Panc1 (cell line): ENCODE measurements at regions not wholly inside any gene's neighbourhood (a gene's known extent, or its start where the extent isn't known, plus 50 kb on each side); places are given as distances from the start of the nearest gene placed in this dataset.

Source experiments
- ATAC-seq: fragments of 200-7000 bp; cut with Tn5 transposase; 2 replicates; pipeline ENCODE4 v1.9.1; 2020; ENCODE audit warnings: mild to moderate bottlenecking, moderate library complexity
- BruUV-seq: library from RNA; stranded (reverse); fragments of 400-500 nt; replicated peaks from 2 replicates; lab custom pipeline; 2021; lab: Mats Ljungman, UMichigan
- CTCF ChIA-PET: fragments of 300-600 bp; sonication (Branson Sonifier 250); formaldehyde crosslinking; loops from one replicate; lab custom pipeline; 2022; ENCODE audit warnings: antibody characterized with exemption; lab: Charles Lee
- POLR2A ChIA-PET: fragments of 300-600 bp; sonication (Branson Sonifier 250); formaldehyde crosslinking; loops from one replicate; lab custom pipeline; 2022; ENCODE audit warnings: antibody characterized with exemption; lab: Charles Lee
- DNase-seq: peaks from one replicate; pipeline ENCODE4 v3.0.0-alpha.2; 2010; ENCODE audit warnings: low read depth, low spot score
- H3K27ac ChIP-seq: 2 replicates; pipeline ENCODE4 v1.5.1; 2011; ENCODE audit warnings: mild to moderate bottlenecking, low read length, inconsistent platforms
- H3K27me3 ChIP-seq: fragments of 200-500 bp; sonication (Bioruptor generic); 2 replicates; pipeline ENCODE4 v1.6.0; 2014; ENCODE audit warnings: low read length, inconsistent platforms; ENCODE audit not compliant: control insufficient read depth, insufficient read depth
- H3K36me3 ChIP-seq: fragments of 200-500 bp; sonication (Bioruptor generic); 2 replicates; pipeline ENCODE4 v1.5.1; 2014; ENCODE audit warnings: inconsistent platforms, mild to moderate bottlenecking, low read length, moderate library complexity; ENCODE audit not compliant: control insufficient read depth, insufficient read depth
- H3K4me1 ChIP-seq: 2 replicates; pipeline ENCODE4 v1.5.1; 2011; ENCODE audit warnings: inconsistent platforms, mild to moderate bottlenecking, low read length, moderate library complexity; ENCODE audit not compliant: control insufficient read depth, insufficient read depth
- H3K4me3 ChIP-seq, 2 experiments: 2 replicates each; pipeline ENCODE4 v1.5.1; 2011 to 2012; ENCODE audit warnings: low read depth in 2 of 2, low read length in 2 of 2, mild to moderate bottlenecking in 2 of 2, inconsistent platforms in 1 of 2, moderate library complexity in 1 of 2
- H3K9me3 ChIP-seq: fragments of 200-500 bp; sonication (Bioruptor generic); 2 replicates; pipeline ENCODE4 v1.5.1; 2014; ENCODE audit warnings: low read depth, mild to moderate bottlenecking, inconsistent platforms, low read length, moderate library complexity; ENCODE audit not compliant: control insufficient read depth, insufficient read depth
- POLR2AphosphoS5 ChIP-seq: IDR thresholded peaks from 2 replicates; pipeline ENCODE4 v1.6.1; 2012; ENCODE audit warnings: mild to moderate bottlenecking, low read depth, low read length, moderate library complexity
- REST ChIP-seq, 2 experiments: IDR thresholded peaks; 2 replicates each; pipeline ENCODE4 v1.6.1; 2011 to 2012; ENCODE audit warnings: low read depth in 2 of 2, control low read depth in 1 of 2, low read length in 1 of 2, mild to moderate bottlenecking in 1 of 2, moderate library complexity in 1 of 2; ENCODE audit not compliant: insufficient read depth in 1 of 2
- SIN3A ChIP-seq: IDR thresholded peaks from 2 replicates; pipeline ENCODE4 v1.6.1; 2012; ENCODE audit warnings: low read depth, mild to moderate bottlenecking, low read length, moderate library complexity, borderline replicate concordance; ENCODE audit not compliant: insufficient read depth
- TCF7L2 ChIP-seq: IDR thresholded peaks from 2 replicates; pipeline ENCODE4 v1.6.1; 2011; ENCODE audit warnings: mild to moderate bottlenecking, low read depth, low read length, inconsistent platforms
- in situ Hi-C: cut with HindIII; loops from 2 replicates; pipeline ENCODE4 v1.10.0; 2016; ENCODE audit warnings: low sequenced_read_pairs, low pct_unique_long_range_greater_than_20kb
- intact Hi-C: fragments of 100-400 bp; cut with micrococcal nuclease; formaldehyde crosslinking; loops from one replicate; pipeline ENCODE4 v1.10.0; 2022; ENCODE audit not compliant: unreplicated experiment
- TF ChIP-seq, protein P1 (sequence below): fragments of 450-650 bp; IDR thresholded peaks from 2 replicates; pipeline ENCODE4 v1.5.1; 2017; ENCODE audit warnings: mild to moderate bottlenecking

DNA sequence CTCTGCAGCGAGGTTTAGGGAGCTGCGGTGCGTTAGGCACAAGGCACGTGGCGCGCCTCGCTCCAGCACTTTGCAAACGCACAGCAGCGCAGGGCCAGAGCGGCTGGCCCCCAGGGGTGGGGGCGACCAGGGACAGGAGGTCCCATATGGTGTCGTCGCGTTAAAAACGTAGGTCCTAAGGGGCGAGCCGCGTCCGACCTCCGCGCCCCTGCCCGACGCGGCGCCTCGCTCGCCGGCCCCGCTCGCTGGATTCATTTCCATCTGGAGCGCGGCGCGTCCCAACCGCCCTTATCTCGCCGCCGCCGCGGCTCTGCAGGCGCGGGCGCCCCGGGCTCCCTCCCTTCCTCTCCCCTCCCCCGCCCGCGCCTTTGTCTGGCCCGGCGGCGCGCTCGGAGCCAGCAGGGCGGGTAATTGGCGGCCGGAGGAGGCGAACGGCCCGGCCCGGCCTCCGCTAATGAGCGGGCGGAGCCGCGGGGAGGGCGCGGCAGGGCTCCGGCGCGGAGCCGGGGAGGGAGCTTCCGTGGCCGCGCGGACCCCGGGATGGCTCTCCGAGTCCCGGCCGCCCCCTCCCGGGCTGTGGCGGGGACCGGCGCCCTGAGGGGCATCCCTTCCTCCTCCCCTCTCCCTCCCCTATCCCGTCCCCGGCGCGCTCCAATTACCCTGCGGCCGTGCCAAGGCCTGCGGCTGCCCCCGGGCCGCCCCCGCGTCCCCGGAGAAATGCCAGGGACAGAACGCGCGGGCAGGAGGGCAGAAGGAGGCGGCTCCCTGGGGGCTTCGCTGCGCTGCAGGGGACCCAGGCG lies 409.0 kb downstream of the BCOR start:
- BruUV-seq: no TSS peak
- TF ChIP-seq SIN3A: no peak
- no peak for TF ChIP-seq POLR2AphosphoS5
- no peak for TF ChIP-seq REST (IDR thresholded peaks at IDR 0.05; ENCODE audit: insufficient read depth in 1 of 2, low read depth in 2 of 2, low read length in 1 of 2)
- TF ChIP-seq, protein P1, sequence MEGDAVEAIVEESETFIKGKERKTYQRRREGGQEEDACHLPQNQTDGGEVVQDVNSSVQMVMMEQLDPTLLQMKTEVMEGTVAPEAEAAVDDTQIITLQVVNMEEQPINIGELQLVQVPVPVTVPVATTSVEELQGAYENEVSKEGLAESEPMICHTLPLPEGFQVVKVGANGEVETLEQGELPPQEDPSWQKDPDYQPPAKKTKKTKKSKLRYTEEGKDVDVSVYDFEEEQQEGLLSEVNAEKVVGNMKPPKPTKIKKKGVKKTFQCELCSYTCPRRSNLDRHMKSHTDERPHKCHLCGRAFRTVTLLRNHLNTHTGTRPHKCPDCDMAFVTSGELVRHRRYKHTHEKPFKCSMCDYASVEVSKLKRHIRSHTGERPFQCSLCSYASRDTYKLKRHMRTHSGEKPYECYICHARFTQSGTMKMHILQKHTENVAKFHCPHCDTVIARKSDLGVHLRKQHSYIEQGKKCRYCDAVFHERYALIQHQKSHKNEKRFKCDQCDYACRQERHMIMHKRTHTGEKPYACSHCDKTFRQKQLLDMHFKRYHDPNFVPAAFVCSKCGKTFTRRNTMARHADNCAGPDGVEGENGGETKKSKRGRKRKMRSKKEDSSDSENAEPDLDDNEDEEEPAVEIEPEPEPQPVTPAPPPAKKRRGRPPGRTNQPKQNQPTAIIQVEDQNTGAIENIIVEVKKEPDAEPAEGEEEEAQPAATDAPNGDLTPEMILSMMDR: no peak
- TF ChIP-seq TCF7L2: no peak
- H3K9me3 ChIP-seq: no peaks in the 10 kb centered on the region
- H3K27ac ChIP-seq: no peak overlapping the region
- CTCF ChIA-PET: no interaction called here
- no peaks in the 10 kb centered on the region for H3K36me3 ChIP-seq
- peak overlapping the region; percentile 33 to 37 for H3K4me3 ChIP-seq
- ATAC-seq: peak; percentile 87
- H3K4me1 ChIP-seq: no peaks in the 10 kb centered on the region
- intact Hi-C loops (no loop called here), in situ Hi-C loops (no loop called here)
- DNase-seq: no peak
- POLR2A ChIA-PET: no interaction called here
- no peaks in the 10 kb centered on the region for H3K27me3 ChIP-seq

DNA sequence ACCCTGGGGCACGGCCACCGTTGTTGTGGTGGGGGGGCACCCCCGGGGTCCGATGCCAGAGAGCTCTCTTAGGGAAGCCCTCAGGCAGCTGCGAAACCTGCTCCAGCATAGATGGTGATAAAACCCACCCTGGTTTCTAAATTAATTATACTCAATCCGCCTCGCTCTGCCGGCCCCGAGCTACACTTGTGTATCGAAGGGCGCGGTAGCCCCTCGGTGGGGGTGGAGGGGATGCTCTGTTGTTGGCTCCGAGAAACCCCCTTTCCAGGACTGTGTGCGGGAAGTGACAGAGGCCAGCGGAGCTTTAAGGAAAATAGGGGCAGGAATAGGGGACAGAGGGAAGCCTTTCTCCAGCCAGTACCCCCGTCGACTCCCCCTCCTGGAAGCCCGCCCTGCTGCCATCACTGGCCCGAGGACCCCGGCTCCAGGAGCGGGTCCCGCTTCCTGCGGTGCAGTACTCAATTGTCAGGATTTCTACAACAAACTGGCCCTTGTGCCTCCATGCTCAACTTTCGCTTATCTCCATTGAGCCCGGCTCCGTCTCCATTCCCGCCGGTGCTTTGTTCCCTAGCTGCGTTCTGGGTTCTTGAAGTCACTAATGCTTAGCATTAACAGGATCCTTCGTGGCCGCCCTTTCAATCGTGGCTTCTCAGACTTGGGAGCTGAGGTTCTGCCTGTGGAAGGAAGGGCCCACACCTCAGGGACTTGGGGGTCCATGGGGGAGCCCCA lies 408.2 kb downstream of the BCOR start:
- ChIA-PET CTCF (no interaction called here), POLR2A (no interaction called here)
- DNase-seq (no peak), ATAC-seq (no peak)
- TF ChIP-seq POLR2AphosphoS5: no peak
- TF ChIP-seq TCF7L2: no peak
- TF ChIP-seq REST (IDR thresholded peaks at IDR 0.05; ENCODE audit: insufficient read depth in 1 of 2, low read depth in 2 of 2, low read length in 1 of 2): no peak
- TF ChIP-seq SIN3A: no peak
- TF ChIP-seq, protein P1: no peak
- no peaks in the 10 kb centered on the region for H3K4me1 ChIP-seq
- no peaks in the 10 kb centered on the region for H3K27me3 ChIP-seq
- peak overlapping the region; percentile 33 to 37 for H3K4me3 ChIP-seq
- H3K36me3 ChIP-seq: no peaks in the 10 kb centered on the region
- H3K9me3 ChIP-seq: no peaks in the 10 kb centered on the region
- intact Hi-C loops (no loop called here), in situ Hi-C loops (no loop called here)
- BruUV-seq: no TSS peak
- H3K27ac ChIP-seq: no peak overlapping the region
